ENCODE measurements at regions not wholly inside any gene's neighbourhood (a gene's known extent, or its start where the extent isn't known, plus 50 kb on each side); places are given as distances from the start of the nearest gene placed in this dataset.

DNA sequence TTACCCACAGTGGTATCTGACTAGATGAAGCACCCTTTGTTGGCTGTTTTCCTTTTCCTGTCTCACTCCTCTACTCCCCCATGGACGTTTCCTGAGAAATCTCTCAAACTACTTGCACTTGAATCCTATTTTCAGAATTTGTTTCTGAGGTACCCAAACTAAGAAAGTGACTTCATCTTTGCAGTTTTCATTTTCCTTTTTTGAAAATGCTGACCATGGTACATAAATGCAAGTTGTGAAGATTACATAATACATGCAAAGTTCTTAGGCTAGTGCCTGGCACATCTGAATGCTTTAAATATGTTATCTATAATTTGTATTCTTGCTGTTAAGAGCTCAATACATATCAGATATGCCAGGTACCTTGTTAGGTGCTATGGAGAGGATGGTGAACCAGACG, 644.7 kb upstream of the TENM4 start:
- no peak for TF ChIP-seq FOXM1 (IDR thresholded peaks at IDR 0.05; ENCODE audit: borderline replicate concordance, low read depth)
- TF ChIP-seq EGR1 (IDR thresholded peaks at IDR 0.05) = no peak
- no peak for TF ChIP-seq RAD21 (IDR thresholded peaks at IDR 0.05; ENCODE audit: low read depth)
- TF ChIP-seq YY1 (IDR thresholded peaks at IDR 0.05; ENCODE audit: low read depth) = no peak
- TF ChIP-seq EP300 (IDR thresholded peaks at IDR 0.05; ENCODE audit: borderline replicate concordance) = no peak
- no peak for TF ChIP-seq USF1 (IDR thresholded peaks at IDR 0.05)
- no peak for TF ChIP-seq CEBPB (IDR thresholded peaks at IDR 0.05)
- no peak for TF ChIP-seq TCF12 (IDR thresholded peaks at IDR 0.05; ENCODE audit: low read depth)
- TF ChIP-seq ZBTB7A (IDR thresholded peaks at IDR 0.05; ENCODE audit: low read depth) = no peak
- TF ChIP-seq, protein P1, sequence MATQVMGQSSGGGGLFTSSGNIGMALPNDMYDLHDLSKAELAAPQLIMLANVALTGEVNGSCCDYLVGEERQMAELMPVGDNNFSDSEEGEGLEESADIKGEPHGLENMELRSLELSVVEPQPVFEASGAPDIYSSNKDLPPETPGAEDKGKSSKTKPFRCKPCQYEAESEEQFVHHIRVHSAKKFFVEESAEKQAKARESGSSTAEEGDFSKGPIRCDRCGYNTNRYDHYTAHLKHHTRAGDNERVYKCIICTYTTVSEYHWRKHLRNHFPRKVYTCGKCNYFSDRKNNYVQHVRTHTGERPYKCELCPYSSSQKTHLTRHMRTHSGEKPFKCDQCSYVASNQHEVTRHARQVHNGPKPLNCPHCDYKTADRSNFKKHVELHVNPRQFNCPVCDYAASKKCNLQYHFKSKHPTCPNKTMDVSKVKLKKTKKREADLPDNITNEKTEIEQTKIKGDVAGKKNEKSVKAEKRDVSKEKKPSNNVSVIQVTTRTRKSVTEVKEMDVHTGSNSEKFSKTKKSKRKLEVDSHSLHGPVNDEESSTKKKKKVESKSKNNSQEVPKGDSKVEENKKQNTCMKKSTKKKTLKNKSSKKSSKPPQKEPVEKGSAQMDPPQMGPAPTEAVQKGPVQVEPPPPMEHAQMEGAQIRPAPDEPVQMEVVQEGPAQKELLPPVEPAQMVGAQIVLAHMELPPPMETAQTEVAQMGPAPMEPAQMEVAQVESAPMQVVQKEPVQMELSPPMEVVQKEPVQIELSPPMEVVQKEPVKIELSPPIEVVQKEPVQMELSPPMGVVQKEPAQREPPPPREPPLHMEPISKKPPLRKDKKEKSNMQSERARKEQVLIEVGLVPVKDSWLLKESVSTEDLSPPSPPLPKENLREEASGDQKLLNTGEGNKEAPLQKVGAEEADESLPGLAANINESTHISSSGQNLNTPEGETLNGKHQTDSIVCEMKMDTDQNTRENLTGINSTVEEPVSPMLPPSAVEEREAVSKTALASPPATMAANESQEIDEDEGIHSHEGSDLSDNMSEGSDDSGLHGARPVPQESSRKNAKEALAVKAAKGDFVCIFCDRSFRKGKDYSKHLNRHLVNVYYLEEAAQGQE (IDR thresholded peaks at IDR 0.05; ENCODE audit: low read depth) = no peak

GRCh38 chr11:80084608-80085007, 643.8 kb upstream of the TENM4 start:
- no peak for TF ChIP-seq TEAD4 (IDR thresholded peaks at IDR 0.05)

- TF ChIP-seq EP300 (IDR thresholded peaks at IDR 0.05; ENCODE audit: borderline replicate concordance) (no peak), TAF1 (IDR thresholded peaks at IDR 0.05; ENCODE audit: low read depth) (no peak), TEAD4 (IDR thresholded peaks at IDR 0.05) (no peak), RAD21 (IDR thresholded peaks at IDR 0.05; ENCODE audit: low read depth) (no peak), FOXM1 (IDR thresholded peaks at IDR 0.05; ENCODE audit: borderline replicate concordance, low read depth) (no peak), CREB1 (IDR thresholded peaks at IDR 0.05; ENCODE audit: low read depth) (no peak), TCF12 (IDR thresholded peaks at IDR 0.05; ENCODE audit: low read depth) (no peak), EGR1 (IDR thresholded peaks at IDR 0.05) (no peak), YY1 (IDR thresholded peaks at IDR 0.05; ENCODE audit: low read depth) (no peak), ZBTB7A (IDR thresholded peaks at IDR 0.05; ENCODE audit: low read depth) (no peak), CEBPB (IDR thresholded peaks at IDR 0.05) (no peak), MAX (IDR thresholded peaks at IDR 0.05) (no peak), NFIC (IDR thresholded peaks at IDR 0.05) (no peak)
- TF ChIP-seq, protein P1 (IDR thresholded peaks at IDR 0.05; ENCODE audit: low read depth) = no peak
Observed at GRCh38 chr11:80083531-80083951, 642.7 kb upstream of the TENM4 start.

- TF ChIP-seq EP300 (IDR thresholded peaks at IDR 0.05; ENCODE audit: borderline replicate concordance) (no peak), CEBPB (IDR thresholded peaks at IDR 0.05) (no peak), TAF1 (IDR thresholded peaks at IDR 0.05; ENCODE audit: low read depth) (no peak), CREB1 (IDR thresholded peaks at IDR 0.05; ENCODE audit: low read depth) (no peak), TCF12 (IDR thresholded peaks at IDR 0.05; ENCODE audit: low read depth) (no peak), USF1 (IDR thresholded peaks at IDR 0.05) (no peak), TEAD4 (IDR thresholded peaks at IDR 0.05) (no peak), NFIC (IDR thresholded peaks at IDR 0.05) (no peak), YY1 (IDR thresholded peaks at IDR 0.05; ENCODE audit: low read depth) (no peak), MAX (IDR thresholded peaks at IDR 0.05) (no peak), ZBTB7A (IDR thresholded peaks at IDR 0.05; ENCODE audit: low read depth) (no peak), RAD21 (IDR thresholded peaks at IDR 0.05; ENCODE audit: low read depth) (no peak)
- TF ChIP-seq, protein P1 (IDR thresholded peaks at IDR 0.05; ENCODE audit: low read depth) = no peak
Observed at GRCh38 chr11:80082406-80082805, 641.6 kb upstream of the TENM4 start.

DNA sequence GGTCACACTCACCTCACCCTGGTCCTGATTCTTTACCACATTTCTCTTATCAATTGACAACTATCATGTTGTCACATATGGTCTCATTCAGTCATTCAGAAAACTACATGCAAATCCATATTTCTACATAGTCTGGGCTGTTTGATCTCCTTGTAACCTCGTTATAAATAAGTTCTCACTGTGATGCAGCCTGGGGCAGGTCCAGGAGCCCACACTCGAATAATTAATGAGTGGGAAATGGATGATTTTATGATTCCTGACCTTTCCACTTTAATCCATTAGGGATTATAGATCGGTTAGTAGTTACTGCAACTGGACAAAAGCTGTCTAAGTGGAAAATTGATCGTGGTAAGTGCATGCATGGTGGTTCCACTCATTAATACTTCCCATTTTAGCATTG, 636.3 kb upstream of the TENM4 start:
- TF ChIP-seq MAX (IDR thresholded peaks at IDR 0.05) (no peak), RAD21 (IDR thresholded peaks at IDR 0.05; ENCODE audit: low read depth) (no peak), TCF12 (IDR thresholded peaks at IDR 0.05; ENCODE audit: low read depth) (no peak), TAF1 (IDR thresholded peaks at IDR 0.05; ENCODE audit: low read depth) (no peak), ZBTB7A (IDR thresholded peaks at IDR 0.05; ENCODE audit: low read depth) (no peak), CEBPB (IDR thresholded peaks at IDR 0.05) (no peak), NFIC (IDR thresholded peaks at IDR 0.05) (no peak), EP300 (IDR thresholded peaks at IDR 0.05; ENCODE audit: borderline replicate concordance) (no peak), TEAD4 (IDR thresholded peaks at IDR 0.05) (no peak), CREB1 (IDR thresholded peaks at IDR 0.05; ENCODE audit: low read depth) (no peak), FOXM1 (IDR thresholded peaks at IDR 0.05; ENCODE audit: borderline replicate concordance, low read depth) (no peak), YY1 (IDR thresholded peaks at IDR 0.05; ENCODE audit: low read depth) (no peak), USF1 (IDR thresholded peaks at IDR 0.05) (no peak), EGR1 (IDR thresholded peaks at IDR 0.05) (no peak)
- TF ChIP-seq, protein P1 (IDR thresholded peaks at IDR 0.05; ENCODE audit: low read depth) = no peak

All from Ishikawa (cell line).